HG02981 (cell line): ENCODE measurements at regions not wholly inside any gene's neighbourhood (a gene's known extent, or its start where the extent isn't known, plus 50 kb on each side); places are given as distances from the start of the nearest gene placed in this dataset.

Experiments used
- ATAC-seq: cut with Tn5 transposase; IDR thresholded peaks from one replicate; pipeline ENCODE4 v1.9.1; 2021; ENCODE audit warnings: mild to moderate bottlenecking, moderate library complexity; ENCODE audit not compliant: unreplicated experiment

DNA sequence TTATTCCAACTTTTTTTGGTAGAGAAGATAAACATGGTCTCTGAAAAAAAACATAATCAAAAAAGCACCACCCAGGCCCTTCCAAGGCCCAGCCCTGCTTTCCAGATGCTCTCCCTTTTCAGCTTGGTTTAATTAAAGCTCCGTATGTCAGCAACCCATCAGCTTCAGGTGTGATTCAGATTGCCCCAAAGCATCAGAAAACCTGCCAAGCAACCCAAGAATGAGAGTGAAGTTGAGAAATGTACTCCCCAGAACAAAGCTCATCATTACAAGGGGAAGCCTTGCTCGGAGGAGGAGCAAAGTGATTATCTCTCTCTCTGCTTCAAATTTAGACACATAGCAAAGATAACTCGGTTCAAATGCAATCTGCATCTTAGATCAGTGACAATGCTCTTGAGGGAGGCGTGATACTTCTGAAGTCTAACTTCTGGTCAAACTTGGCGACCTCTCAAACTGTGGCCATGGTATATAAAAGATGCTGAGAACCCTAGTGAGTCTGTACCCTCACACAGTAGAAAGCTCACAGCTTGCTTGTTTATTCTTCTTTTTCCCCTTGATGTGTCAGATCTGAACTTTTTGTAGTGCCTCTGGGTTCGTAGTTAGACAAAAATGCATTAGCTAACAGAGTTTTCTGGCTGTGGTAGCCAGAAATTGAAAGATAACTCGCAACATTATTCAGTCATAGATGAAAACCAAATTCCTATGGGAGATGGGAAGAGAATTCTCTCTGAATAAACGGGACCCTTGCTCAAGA lies 63.3 kb upstream of the ZC3H11B start:
- no peak for ATAC-seq

DNA sequence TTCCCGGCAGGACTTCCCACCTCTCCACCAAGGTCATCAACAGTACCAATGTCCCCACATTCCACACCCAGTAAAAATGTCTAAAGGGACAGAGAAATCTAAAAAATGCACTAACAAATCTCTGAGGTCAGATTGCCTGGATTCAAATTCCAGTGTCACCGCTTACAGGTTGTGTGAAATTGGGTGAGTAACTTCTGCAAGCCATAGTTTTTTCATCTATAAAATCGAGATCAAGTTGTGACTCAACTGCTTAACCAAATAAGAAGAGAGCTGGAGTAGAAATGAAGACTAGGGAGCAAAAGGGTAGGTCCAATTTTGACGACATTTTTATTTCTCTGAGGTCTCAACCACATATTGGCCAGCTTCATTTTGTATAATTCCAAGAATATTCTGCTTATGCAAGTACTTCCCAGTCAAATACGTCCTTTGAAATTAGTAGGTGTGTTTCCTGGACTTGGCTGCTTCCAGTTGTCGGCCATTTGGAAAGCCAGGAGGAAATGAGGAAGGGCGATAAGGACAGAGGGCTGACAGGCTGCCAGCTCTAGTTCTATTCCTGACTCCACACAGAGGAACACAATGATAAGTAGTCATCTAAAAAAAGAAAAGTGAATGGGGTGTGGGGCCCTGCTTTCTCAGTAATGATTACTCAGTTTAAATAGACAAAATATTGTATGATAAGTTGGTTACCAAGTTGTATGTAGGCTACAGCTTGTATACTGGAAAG lies 57.7 kb upstream of the ZC3H11B start:
- ATAC-seq, result no peak

- no peak for ATAC-seq
Measured at GRCh38 chr1:219669556-219669955, 56.7 kb upstream of the ZC3H11B start.

- ATAC-seq, result no peak
Measured at GRCh38 chr1:219669042-219669441, 56.1 kb upstream of the ZC3H11B start.

DNA sequence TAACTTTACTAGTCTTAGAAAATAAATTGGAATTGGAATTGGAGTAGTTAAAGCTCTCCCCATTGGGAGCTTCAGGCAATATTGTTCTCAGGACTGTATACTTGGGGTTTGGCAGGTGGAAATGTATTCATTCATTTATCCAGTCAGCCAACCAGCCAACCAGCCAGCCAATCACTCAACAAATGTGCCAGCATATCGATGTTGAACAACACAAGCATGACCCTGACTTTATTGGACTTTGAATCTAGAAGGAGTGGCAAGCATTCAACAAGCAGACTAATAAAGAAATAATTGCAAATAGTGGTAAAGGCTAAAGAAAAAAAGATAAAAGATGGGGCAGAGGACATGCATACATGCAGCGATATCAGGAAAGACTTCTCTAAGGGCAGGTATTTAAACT lies 55.5 kb upstream of the ZC3H11B start:
- ATAC-seq, result no peak

DNA sequence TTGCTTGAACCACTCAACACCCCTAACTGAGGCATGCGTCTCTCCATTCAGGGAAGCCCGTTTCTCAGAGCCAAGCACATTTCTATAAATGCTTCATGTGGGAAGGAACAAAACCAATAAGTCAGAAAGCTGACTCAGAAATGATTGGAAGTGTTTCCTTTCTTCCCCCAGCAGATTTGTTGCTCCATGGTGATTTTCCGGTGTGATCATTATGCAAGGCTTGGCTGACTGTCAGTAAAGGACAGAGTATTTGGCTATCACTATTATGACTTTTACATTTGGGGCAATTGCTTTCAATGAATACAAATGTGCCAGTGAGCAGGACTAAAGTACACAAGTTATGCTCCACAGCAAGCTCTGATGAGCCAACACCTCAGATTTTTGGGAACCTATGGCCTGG lies 53.3 kb upstream of the ZC3H11B start:
- ATAC-seq, result no peak

GRCh38 chr1:219665089-219665488 lies 52.2 kb upstream of the ZC3H11B start:
- no peak for ATAC-seq

DNA sequence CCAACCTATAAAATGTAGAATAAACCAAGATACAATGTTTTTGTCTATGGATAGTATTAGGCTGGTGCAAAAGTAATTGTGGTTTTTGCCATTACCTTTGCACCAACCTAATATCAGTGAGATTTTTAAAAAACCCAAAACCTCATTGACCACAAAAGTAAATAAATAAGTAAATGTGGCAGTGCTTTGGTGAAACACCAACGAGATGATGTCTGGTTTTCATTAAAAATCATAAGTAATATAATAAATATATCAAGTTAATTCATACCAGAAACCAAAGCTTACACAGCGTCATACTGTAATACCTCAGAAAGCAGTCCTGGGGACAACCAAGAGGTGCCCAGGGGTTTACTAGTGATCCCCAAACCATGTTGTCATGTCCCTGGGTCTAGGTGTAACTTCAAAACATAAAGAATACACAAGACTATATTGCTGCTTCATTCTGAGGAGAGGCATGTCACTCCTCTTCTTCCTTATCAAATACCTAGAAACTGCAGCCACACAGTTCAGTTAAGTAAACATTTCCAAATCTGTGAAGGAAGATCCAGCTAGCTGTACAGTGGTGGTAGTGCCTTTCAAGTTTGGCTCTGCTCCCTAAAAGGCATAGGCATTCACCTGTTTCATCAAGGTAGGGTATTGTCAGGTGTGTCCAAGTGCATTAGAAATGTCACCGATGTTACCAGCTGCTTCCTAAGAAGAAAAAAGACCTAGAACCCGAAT lies 51.6 kb upstream of the ZC3H11B start:
- no peak for ATAC-seq
